ENCODE measurements at regions not wholly inside any gene's neighbourhood (a gene's known extent, or its start where the extent isn't known, plus 50 kb on each side); places are given as distances from the start of the nearest gene placed in this dataset.

- H3K4me3 ChIP-seq = no peak overlapping the region
- no peaks in the 10 kb centered on the region for H3K9me3 ChIP-seq
- no peaks in the 10 kb centered on the region for H3K36me3 ChIP-seq
- no peak for DNase-seq
- H3K27me3 ChIP-seq = no peaks in the 10 kb centered on the region
Observed at GRCh38 chr5:97543166-97543565, 360.1 kb upstream of the RIOK2 start.

GRCh38 chr5:97544240-97544639, 361.2 kb upstream of the RIOK2 start:
- H3K9me3 ChIP-seq = no peaks in the 10 kb centered on the region
- H3K27me3 ChIP-seq = no peaks in the 10 kb centered on the region
- DNase-seq = no peak
- no peaks in the 10 kb centered on the region for H3K36me3 ChIP-seq
- no peak overlapping the region for H3K4me3 ChIP-seq

GRCh38 chr5:97544678-97545077, 361.6 kb upstream of the RIOK2 start:
- no peak for DNase-seq
- H3K27me3 ChIP-seq = no peaks in the 10 kb centered on the region
- H3K36me3 ChIP-seq = no peaks in the 10 kb centered on the region
- no peaks in the 10 kb centered on the region for H3K9me3 ChIP-seq
- no peak overlapping the region for H3K4me3 ChIP-seq

DNA sequence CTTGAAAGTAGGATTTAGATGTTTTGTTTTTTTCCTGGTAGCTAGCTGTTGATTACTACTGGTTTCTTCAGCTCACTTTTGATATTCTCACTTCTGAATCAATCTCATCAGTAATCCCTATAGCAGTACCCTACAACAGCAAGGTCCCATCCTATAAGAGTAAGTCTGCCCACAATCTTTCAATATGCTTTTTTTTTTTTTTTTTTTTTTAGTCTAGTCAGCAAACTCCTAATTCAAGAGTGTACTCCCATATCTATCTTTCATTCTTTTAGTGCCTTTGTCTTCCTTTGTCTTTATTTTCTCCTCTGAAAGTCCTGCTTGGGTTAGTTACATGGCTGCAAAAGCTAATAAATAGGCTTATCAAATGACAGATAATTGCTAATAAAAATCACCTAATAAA, 362.4 kb upstream of the RIOK2 start:
- Histone ChIP-seq H3K27me3 (no peaks in the 10 kb centered on the region), H3K36me3 (no peaks in the 10 kb centered on the region), H3K9me3 (no peaks in the 10 kb centered on the region), H3K4me3 (no peak overlapping the region)
- no peak for DNase-seq

GRCh38 chr5:97545886-97546535, 363.0 kb upstream of the RIOK2 start:
- no peak for DNase-seq

DNA sequence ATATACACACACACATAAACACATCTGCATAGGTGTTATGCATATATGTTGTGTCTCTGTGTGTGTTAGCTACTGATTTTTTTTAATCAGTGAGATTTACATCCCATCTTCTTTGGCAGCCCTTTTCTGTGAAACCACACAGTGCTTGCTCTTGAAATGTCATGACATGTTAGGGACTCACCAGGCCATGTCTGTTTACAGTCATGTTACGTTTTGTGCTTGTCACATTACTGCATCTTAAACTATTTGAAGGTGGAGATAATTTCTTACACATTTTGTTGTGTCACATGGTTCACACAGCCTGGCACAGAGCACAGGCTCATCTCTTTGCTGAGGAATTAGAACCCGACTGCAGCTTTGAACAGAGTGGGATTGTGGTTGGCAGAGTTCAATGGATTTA, 364.4 kb upstream of the RIOK2 start:
- no peak overlapping the region for H3K4me3 ChIP-seq
- DNase-seq = no peak
- H3K9me3 ChIP-seq = no peaks in the 10 kb centered on the region
- H3K27me3 ChIP-seq = no peaks in the 10 kb centered on the region
- no peaks in the 10 kb centered on the region for H3K36me3 ChIP-seq

More at GRCh38 chr5:97545886-97546535, 363.0 kb upstream of the RIOK2 start:
- no peaks in the 10 kb centered on the region for H3K36me3 ChIP-seq
- no peak overlapping the region for H3K4me3 ChIP-seq
- no peaks in the 10 kb centered on the region for H3K27me3 ChIP-seq
- no peaks in the 10 kb centered on the region for H3K9me3 ChIP-seq

- no peaks in the 10 kb centered on the region for H3K36me3 ChIP-seq
- no peak overlapping the region for H3K4me3 ChIP-seq
- H3K9me3 ChIP-seq = no peaks in the 10 kb centered on the region
- H3K27me3 ChIP-seq = no peaks in the 10 kb centered on the region
- no peak for DNase-seq
Observed at GRCh38 chr5:97547999-97548738, 365.1 kb upstream of the RIOK2 start.

- DNase-seq = no peak
- Histone ChIP-seq H3K36me3 (no peaks in the 10 kb centered on the region), H3K4me3 (no peak overlapping the region), H3K9me3 (no peaks in the 10 kb centered on the region), H3K27me3 (no peaks in the 10 kb centered on the region)
Observed at GRCh38 chr5:97548739-97549080, 365.7 kb upstream of the RIOK2 start.

DNA sequence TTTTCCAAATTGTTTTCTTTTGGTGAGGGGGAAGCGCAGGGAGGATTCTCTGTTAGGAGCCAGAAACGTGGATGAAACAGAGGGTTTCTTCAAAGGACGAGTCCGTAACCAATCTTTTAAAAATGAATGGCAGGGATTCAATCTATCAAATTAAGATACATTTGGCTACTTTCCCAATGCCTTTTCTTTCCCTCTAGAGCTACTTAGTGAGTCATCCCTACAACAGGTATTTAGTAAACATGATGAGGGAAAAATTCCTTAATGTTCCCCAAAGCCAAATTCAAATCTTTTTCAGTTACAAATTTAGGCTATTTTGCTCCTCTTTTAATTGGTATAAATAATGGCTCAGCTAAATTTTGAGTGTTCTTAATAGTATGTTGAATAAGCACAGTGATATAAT, 366.4 kb upstream of the RIOK2 start:
- H3K27me3 ChIP-seq = no peaks in the 10 kb centered on the region
- DNase-seq = no peak
- H3K36me3 ChIP-seq = no peaks in the 10 kb centered on the region
- H3K9me3 ChIP-seq = no peaks in the 10 kb centered on the region
- H3K4me3 ChIP-seq = no peak overlapping the region

DNA sequence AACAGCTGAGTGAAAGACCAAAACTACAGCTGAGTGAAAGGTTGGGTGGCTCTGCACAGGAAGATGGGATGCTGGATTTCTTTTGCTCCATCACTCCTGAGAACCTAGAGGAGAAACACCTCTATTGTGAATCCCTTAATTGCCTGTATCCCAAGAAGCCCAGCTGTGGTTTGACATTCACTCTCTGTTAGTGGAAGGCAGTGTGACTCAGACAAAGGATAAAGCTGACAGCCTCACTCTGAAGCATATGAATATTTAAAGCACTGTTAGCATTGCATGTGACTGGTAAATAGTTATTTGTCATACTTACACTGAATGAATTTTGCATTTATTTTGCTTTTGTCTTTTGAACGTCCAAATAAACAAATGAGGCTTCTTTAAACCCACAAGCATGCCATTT, 367.1 kb upstream of the RIOK2 start:
- Histone ChIP-seq H3K27me3 (no peaks in the 10 kb centered on the region), H3K36me3 (no peaks in the 10 kb centered on the region), H3K9me3 (no peaks in the 10 kb centered on the region), H3K4me3 (no peak overlapping the region)
- no peak for DNase-seq

DNA sequence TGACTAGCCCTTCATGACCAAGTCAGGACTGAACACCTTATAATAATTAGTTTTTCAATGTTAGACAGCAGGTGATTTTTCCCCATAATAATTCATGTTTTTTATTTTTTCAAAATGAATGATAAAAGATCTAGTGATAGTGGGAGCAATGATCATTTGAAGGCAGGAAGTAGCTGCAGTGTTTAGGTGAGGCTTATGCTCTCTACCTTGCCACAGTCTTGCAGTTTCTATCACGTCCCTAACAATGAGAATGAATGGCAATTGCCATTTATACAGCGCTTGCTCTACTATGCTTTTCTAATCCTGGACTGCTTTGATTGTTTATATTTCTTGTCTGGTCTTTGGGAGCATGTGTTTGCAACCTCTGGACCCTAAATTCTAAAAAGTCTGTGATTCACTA, 367.8 kb upstream of the RIOK2 start:
- H3K4me3 ChIP-seq = no peak overlapping the region
- no peaks in the 10 kb centered on the region for H3K9me3 ChIP-seq
- no peaks in the 10 kb centered on the region for H3K36me3 ChIP-seq
- no peak for DNase-seq
- H3K27me3 ChIP-seq = no peaks in the 10 kb centered on the region

DNA sequence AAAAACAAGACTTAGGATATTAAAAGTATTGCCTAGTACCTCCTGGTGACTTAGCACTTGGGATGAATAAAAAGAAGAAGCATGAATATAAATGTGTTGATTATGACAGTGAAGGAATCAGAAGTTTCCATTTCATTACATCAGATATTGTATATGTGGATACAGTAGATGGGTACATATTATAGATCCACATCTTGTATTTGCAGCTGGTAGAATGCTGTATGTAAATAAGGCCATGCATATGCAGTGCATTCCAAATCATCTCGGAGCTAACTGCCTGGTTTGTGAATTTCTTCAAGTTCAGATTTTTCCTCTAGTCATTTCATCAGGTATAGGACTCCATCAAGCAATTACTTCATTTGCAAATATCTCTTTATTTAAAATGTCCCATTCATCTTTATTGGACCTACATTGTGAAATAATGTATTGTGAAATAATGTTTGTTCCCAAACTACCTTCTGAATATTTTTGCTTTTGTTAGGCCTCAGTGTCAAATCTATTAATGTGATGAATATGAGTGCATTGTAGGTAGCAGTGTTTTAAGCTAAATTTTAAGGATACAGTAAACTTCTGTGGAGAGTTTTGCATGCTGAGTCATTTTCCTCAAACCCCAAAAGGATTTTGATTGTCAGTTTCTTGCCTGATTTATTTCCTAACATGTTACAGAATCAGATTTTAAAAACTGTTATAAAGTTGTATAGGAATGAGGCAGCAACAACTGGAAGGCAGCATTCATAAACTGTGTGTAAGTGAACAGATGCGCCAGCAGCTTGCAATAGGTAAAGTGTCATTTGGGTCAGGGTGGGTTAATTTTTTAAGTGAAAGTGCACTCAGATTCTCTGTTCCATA, 370.8 kb upstream of the RIOK2 start:
- DNase-seq = no peak
- Histone ChIP-seq H3K27me3 (no peaks in the 10 kb centered on the region), H3K9me3 (no peaks in the 10 kb centered on the region), H3K36me3 (no peaks in the 10 kb centered on the region), H3K4me3 (no peak overlapping the region)

- Histone ChIP-seq H3K9me3 (no peaks in the 10 kb centered on the region), H3K36me3 (no peaks in the 10 kb centered on the region), H3K27me3 (no peaks in the 10 kb centered on the region), H3K4me3 (no peak overlapping the region)
- DNase-seq = peak; percentile 17
Observed at GRCh38 chr5:97554977-97555643, 372.1 kb upstream of the RIOK2 start.

- no peaks in the 10 kb centered on the region for H3K27me3 ChIP-seq
- no peak for DNase-seq
- H3K36me3 ChIP-seq = no peaks in the 10 kb centered on the region
- no peaks in the 10 kb centered on the region for H3K9me3 ChIP-seq
- no peak overlapping the region for H3K4me3 ChIP-seq
Observed at GRCh38 chr5:97555644-97555981, 372.6 kb upstream of the RIOK2 start.

GRCh38 chr5:97559827-97560598, 377.0 kb upstream of the RIOK2 start:
- DNase-seq = no peak
- no peaks in the 10 kb centered on the region for H3K9me3 ChIP-seq
- no peaks in the 10 kb centered on the region for H3K27me3 ChIP-seq
- no peaks in the 10 kb centered on the region for H3K36me3 ChIP-seq
- H3K4me3 ChIP-seq = no peak overlapping the region

DNA sequence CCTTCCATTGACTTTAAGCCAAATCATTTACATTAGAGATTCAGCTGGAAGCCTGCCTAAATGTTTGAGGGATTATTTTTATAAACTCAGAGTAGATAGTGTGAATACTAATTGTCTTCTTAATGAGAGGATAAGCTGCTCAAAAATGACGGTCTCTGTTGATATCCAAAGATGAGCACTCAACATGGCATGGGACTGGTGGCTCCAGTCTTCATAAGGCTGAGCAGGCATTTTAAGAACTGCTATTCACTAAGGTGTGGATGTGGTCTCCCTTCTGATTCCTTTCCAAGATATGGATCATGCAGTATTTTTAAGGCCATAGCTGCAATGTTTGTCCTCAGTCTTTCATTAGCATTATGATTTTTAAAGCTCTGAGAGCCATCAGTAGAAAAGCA, 377.5 kb upstream of the RIOK2 start:
- no peak for DNase-seq
- H3K36me3 ChIP-seq = no peaks in the 10 kb centered on the region
- no peaks in the 10 kb centered on the region for H3K9me3 ChIP-seq
- no peaks in the 10 kb centered on the region for H3K27me3 ChIP-seq
- H3K4me3 ChIP-seq = no peak overlapping the region

Measured in MG63 (cell line).